ENCODE measurements at regions not wholly inside any gene's neighbourhood (a gene's known extent, or its start where the extent isn't known, plus 50 kb on each side); places are given as distances from the start of the nearest gene placed in this dataset.

DNA sequence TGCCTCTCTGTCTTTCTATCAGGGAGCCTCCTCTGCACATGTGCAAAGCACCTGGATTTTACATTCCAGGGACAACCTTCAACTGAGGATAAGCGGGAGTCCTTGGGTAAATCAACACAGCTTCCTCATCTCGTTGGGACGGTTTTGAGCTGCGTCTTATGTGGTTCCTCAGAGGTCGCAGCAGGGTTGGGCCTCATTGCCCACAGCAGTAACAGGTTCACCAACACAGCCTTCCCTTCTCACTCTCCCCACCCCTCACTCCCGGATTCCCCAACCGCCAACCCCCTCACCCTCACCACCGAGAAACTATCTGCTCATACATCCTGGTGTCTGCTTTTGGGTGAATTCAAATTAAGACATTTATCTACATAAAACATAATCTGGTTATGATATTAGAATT lies 155.8 kb upstream of the GGTLC1 start:
- TF ChIP-seq, protein P1, sequence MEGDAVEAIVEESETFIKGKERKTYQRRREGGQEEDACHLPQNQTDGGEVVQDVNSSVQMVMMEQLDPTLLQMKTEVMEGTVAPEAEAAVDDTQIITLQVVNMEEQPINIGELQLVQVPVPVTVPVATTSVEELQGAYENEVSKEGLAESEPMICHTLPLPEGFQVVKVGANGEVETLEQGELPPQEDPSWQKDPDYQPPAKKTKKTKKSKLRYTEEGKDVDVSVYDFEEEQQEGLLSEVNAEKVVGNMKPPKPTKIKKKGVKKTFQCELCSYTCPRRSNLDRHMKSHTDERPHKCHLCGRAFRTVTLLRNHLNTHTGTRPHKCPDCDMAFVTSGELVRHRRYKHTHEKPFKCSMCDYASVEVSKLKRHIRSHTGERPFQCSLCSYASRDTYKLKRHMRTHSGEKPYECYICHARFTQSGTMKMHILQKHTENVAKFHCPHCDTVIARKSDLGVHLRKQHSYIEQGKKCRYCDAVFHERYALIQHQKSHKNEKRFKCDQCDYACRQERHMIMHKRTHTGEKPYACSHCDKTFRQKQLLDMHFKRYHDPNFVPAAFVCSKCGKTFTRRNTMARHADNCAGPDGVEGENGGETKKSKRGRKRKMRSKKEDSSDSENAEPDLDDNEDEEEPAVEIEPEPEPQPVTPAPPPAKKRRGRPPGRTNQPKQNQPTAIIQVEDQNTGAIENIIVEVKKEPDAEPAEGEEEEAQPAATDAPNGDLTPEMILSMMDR (IDR thresholded peaks at IDR 0.05): no peak
- TF ChIP-seq POLR2A (IDR thresholded peaks at IDR 0.05): no peak

Data from Peyer's patch (tissue), 4 donors.